SH-SY5Y (cell line): ENCODE measurements at regions not wholly inside any gene's neighbourhood (a gene's known extent, or its start where the extent isn't known, plus 50 kb on each side); places are given as distances from the start of the nearest gene placed in this dataset.

Source experiments
- GATA2 ChIP-seq: IDR thresholded peaks from 2 replicates; pipeline ENCODE4 v1.6.1; 2011; ENCODE audit warnings: mild to moderate bottlenecking, low read depth, low read length
- GATA3 ChIP-seq: IDR thresholded peaks from 2 replicates; pipeline ENCODE4 v1.6.1; 2011; ENCODE audit warnings: low read depth, mild to moderate bottlenecking, low read length, moderate library complexity

DNA sequence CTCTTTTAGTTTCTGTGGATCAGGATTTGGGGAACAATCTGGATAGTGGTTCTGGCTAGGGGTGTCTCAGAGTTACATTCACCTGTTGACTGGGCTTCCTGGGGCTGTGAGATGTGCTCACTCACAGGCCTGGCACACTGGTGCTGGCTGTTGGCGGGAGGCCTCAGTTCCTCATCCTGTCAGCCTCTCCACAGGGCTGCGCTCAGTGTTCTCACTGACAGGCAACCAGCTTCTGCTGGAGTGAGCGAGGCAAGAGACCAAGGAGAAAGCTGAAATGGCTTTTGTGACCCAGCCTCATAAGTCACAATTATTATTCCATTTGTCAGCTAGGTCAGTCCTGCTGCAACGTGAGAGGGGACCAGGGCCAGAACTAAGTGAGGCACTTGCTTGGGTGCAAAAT, 180.6 kb upstream of the GLI2 start:
- TF ChIP-seq GATA2 (no peak), GATA3 (no peak)
